HL-60 (cell line): ENCODE measurements at regions not wholly inside any gene's neighbourhood (a gene's known extent, or its start where the extent isn't known, plus 50 kb on each side); places are given as distances from the start of the nearest gene placed in this dataset.

Source experiments
- DNase-seq, 2 experiments: peaks; one replicate each; pipeline ENCODE4 v3.0.0-alpha.2; 2010 to 2020; ENCODE audit warnings: low read depth in 1 of 2, low spot score in 1 of 2
- H3K27ac ChIP-seq: fragments of 250-450 bp; sonication (Bioruptor Pico); replicated peaks from 2 replicates; pipeline ENCODE4 v1.5.1; 2020; ENCODE audit warnings: mild to moderate bottlenecking, moderate library complexity
- H3K27me3 ChIP-seq: fragments of 250-450 bp; sonication (Bioruptor Pico); 2 replicates; pipeline ENCODE4 v1.5.1; 2021; ENCODE audit warnings: mild to moderate bottlenecking, moderate library complexity; ENCODE audit not compliant: insufficient read depth, poor library complexity, severe bottlenecking
- H3K4me3 ChIP-seq: replicated peaks from 2 replicates; pipeline ENCODE4 v1.5.1; 2011; ENCODE audit warnings: mild to moderate bottlenecking, control low read depth, low read length; ENCODE audit not compliant: insufficient read depth
- CTCF ChIP-seq: IDR thresholded peaks from one replicate; pipeline ENCODE4 v1.5.1; 2011; ENCODE audit warnings: low read length, control low read depth, inconsistent platforms; ENCODE audit not compliant: insufficient read depth
- GABPA ChIP-seq: IDR thresholded peaks from 2 replicates; pipeline ENCODE4 v1.6.1; 2012; ENCODE audit warnings: low read depth
- POLR2AphosphoS5 ChIP-seq: IDR thresholded peaks from 2 replicates; pipeline ENCODE4 v1.6.1; 2012; ENCODE audit warnings: low read depth
- SPI1 ChIP-seq: IDR thresholded peaks from 2 replicates; pipeline ENCODE4 v1.6.1; 2012; ENCODE audit warnings: low read depth, mild to moderate bottlenecking, borderline replicate concordance
- TF ChIP-seq, protein P1 (sequence below): IDR thresholded peaks from 2 replicates; pipeline ENCODE4 v1.6.1; 2012; ENCODE audit warnings: low read depth; ENCODE audit not compliant: insufficient replicate concordance

DNA sequence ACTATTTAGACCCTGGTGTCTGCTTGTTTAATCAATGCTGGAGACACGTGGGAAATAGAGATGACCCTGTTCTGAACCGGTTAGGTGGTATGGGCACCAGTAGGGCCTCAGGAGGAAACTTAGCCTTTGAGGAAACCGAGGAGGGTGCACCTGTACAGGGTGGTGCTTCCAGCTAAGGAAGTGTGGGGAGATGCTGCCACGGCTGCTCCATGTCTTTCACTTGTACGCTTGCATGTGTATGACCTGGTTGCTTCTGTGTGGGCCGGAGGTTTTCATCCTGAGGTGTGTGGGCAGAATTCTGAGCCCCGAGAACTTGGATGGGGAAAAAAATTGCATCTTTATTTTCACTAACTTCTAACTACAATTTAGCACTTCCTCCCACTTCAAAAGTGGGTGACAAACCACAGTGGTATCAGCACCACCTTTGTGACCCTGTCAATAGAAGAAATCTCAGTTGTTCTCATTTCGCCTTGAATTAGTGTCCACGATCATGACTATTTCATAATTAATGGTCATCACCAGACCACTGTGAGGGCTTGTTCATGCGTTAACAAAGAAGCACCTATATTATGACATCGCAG lies 99.8 kb upstream of the SPATA31C2 start:
- DNase-seq: no peak
- Histone ChIP-seq H3K27ac (no peak overlapping the region), H3K27me3 (no peaks in the 10 kb centered on the region), H3K4me3 (no peak overlapping the region)
- TF ChIP-seq SPI1 (no peak), CTCF (no peak), GABPA (no peak), POLR2AphosphoS5 (no peak)
- TF ChIP-seq, protein P1, sequence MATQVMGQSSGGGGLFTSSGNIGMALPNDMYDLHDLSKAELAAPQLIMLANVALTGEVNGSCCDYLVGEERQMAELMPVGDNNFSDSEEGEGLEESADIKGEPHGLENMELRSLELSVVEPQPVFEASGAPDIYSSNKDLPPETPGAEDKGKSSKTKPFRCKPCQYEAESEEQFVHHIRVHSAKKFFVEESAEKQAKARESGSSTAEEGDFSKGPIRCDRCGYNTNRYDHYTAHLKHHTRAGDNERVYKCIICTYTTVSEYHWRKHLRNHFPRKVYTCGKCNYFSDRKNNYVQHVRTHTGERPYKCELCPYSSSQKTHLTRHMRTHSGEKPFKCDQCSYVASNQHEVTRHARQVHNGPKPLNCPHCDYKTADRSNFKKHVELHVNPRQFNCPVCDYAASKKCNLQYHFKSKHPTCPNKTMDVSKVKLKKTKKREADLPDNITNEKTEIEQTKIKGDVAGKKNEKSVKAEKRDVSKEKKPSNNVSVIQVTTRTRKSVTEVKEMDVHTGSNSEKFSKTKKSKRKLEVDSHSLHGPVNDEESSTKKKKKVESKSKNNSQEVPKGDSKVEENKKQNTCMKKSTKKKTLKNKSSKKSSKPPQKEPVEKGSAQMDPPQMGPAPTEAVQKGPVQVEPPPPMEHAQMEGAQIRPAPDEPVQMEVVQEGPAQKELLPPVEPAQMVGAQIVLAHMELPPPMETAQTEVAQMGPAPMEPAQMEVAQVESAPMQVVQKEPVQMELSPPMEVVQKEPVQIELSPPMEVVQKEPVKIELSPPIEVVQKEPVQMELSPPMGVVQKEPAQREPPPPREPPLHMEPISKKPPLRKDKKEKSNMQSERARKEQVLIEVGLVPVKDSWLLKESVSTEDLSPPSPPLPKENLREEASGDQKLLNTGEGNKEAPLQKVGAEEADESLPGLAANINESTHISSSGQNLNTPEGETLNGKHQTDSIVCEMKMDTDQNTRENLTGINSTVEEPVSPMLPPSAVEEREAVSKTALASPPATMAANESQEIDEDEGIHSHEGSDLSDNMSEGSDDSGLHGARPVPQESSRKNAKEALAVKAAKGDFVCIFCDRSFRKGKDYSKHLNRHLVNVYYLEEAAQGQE: no peak

DNA sequence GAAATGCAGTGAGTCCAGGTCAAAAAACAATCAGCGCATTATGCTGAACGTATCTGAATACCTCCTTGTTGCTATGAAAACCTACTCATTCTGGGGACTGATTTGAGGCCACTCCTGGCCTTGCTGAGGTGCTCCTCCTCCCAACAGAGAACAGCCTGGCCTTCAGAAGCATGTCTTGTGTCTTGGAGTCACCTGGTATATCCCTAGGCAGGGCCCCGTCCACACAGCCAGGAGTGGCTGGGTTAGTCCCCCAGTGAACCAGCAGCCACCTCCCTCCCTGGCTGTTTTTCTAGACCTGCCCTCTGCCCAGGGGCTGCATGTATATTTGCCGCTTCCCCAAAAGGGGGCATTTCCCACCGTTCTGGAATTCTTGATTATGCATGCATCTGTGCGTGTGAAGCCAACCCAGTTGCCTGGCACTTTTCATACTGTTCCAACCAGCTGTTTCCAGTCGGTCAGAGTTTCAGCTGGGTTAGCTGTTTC lies 99.2 kb upstream of the SPATA31C2 start:
- TF ChIP-seq SPI1: no peak
- TF ChIP-seq, protein P1: no peak
- TF ChIP-seq GABPA: no peak
- no peak for TF ChIP-seq CTCF
- TF ChIP-seq POLR2AphosphoS5: no peak
- H3K4me3 ChIP-seq: no peak overlapping the region
- no peak overlapping the region for H3K27ac ChIP-seq
- H3K27me3 ChIP-seq: no peaks in the 10 kb centered on the region
- no peak for DNase-seq

GRCh38 chr9:88236511-88237478 lies 98.5 kb upstream of the SPATA31C2 start:
- no peak for DNase-seq
- no peak for TF ChIP-seq SPI1
- TF ChIP-seq, protein P1: no peak
- TF ChIP-seq GABPA: no peak
- no peak for TF ChIP-seq POLR2AphosphoS5
- no peak for TF ChIP-seq CTCF
- Histone ChIP-seq H3K4me3 (no peak overlapping the region), H3K27me3 (no peaks in the 10 kb centered on the region), H3K27ac (no peak overlapping the region)
